GM23338 (cell line): ENCODE measurements at regions not wholly inside any gene's neighbourhood (a gene's known extent, or its start where the extent isn't known, plus 50 kb on each side); places are given as distances from the start of the nearest gene placed in this dataset.
A peak's percentile ranks its signal among the peaks of the same experiment; 100 is the strongest.
"Not testable (repeated sequence)": the region's sequence is repeated elsewhere in the genome, so short reads cannot be mapped to it uniquely, and the experiment has no call there.

Source experiments
- ATAC-seq: fragments of 200-7000 bp; cut with Tn5 transposase; 3 replicates; pipeline ENCODE4 v1.9.1; 2020
- DNase-seq: peaks from one replicate; pipeline ENCODE4 v3.0.0-alpha.2; 2015; ENCODE audit warnings: low spot score
- H2AFZ ChIP-seq: fragments of 200-600 bp; sonication (generic); 2 replicates; pipeline ENCODE4 v1.8.0; 2016; ENCODE audit warnings: antibody characterized with exemption, mild to moderate bottlenecking, moderate library complexity
- H3F3A ChIP-seq: fragments of 200-600 bp; sonication (generic); replicated peaks from 2 replicates; pipeline ENCODE4 v1.8.0; 2017; ENCODE audit warnings: antibody characterized with exemption, mixed run types, low read depth
- H3K27ac ChIP-seq: fragments of 200-600 bp; sonication (generic); 2 replicates; pipeline ENCODE4 v1.6.1; 2016; ENCODE audit warnings: low read depth
- H3K27me3 ChIP-seq: fragments of 200-600 bp; sonication (generic); 2 replicates; pipeline ENCODE4 v1.8.0; 2016; ENCODE audit warnings: mild to moderate bottlenecking, mixed run types, moderate library complexity; ENCODE audit not compliant: insufficient read depth
- H3K36me3 ChIP-seq: fragments of 200-600 bp; sonication (generic); 2 replicates; pipeline ENCODE4 v1.8.0; 2016; ENCODE audit warnings: mild to moderate bottlenecking; ENCODE audit not compliant: insufficient read depth
- H3K4me1 ChIP-seq: fragments of 200-600 bp; sonication (generic); 2 replicates; pipeline ENCODE4 v1.8.0; 2016; ENCODE audit warnings: mild to moderate bottlenecking, moderate library complexity; ENCODE audit not compliant: insufficient read depth
- H3K4me2 ChIP-seq: fragments of 200-600 bp; sonication (generic); 2 replicates; pipeline ENCODE4 v1.7.1; 2017; ENCODE audit warnings: mixed run types
- H3K4me3 ChIP-seq: fragments of 200-600 bp; sonication (generic); 2 replicates; pipeline ENCODE4 v1.6.1; 2016; ENCODE audit warnings: mixed run types
- H3K79me2 ChIP-seq: fragments of 200-600 bp; sonication (generic); replicated peaks from 2 replicates; pipeline ENCODE4 v1.8.0; 2017; ENCODE audit warnings: mild to moderate bottlenecking; ENCODE audit not compliant: insufficient read depth
- H3K9me2 ChIP-seq: fragments of 200-600 bp; sonication (generic); 2 replicates; pipeline ENCODE4 v1.8.0; 2017; ENCODE audit not compliant: insufficient read depth
- H4K20me1 ChIP-seq: fragments of 200-600 bp; sonication (generic); replicated peaks from 2 replicates; pipeline ENCODE4 v1.8.0; 2017; ENCODE audit warnings: mild to moderate bottlenecking; ENCODE audit not compliant: insufficient read depth
- H3K27ac Mint-ChIP-seq: 2 replicates; pipeline ENCODE4 v1.8.0; 2020; ENCODE audit warnings: inconsistent platforms, mild to moderate bottlenecking, moderate library complexity, mixed read lengths
- H3K27me3 Mint-ChIP-seq: 3 replicates; pipeline ENCODE4 v1.8.0; 2022; ENCODE audit warnings: low read depth, mild to moderate bottlenecking, moderate library complexity, mixed read lengths, inconsistent platforms; ENCODE audit not compliant: insufficient read depth, poor library complexity
- H3K36me3 Mint-ChIP-seq: 3 replicates; pipeline ENCODE4 v1.8.0; 2021; ENCODE audit warnings: low read depth, mild to moderate bottlenecking, inconsistent platforms, moderate library complexity, mixed read lengths
- H3K4me1 Mint-ChIP-seq: 3 replicates; pipeline ENCODE4 v1.8.0; 2020; ENCODE audit warnings: mild to moderate bottlenecking, inconsistent platforms, mixed read lengths
- H3K4me3 Mint-ChIP-seq: 3 replicates; pipeline ENCODE4 v1.8.0; 2021; ENCODE audit warnings: moderate library complexity, mild to moderate bottlenecking, inconsistent platforms, mixed read lengths
- H3K9me3 Mint-ChIP-seq: 3 replicates; pipeline ENCODE4 v1.8.0; 2020; ENCODE audit warnings: moderate library complexity, mild to moderate bottlenecking, inconsistent platforms, mixed read lengths
- CREB1 ChIP-seq: fragments of 250-450 bp; sonication (Bioruptor Pico); IDR thresholded peaks from 2 replicates; pipeline ENCODE4 v1.5.0; 2020; ENCODE audit warnings: low read depth, mild to moderate bottlenecking, moderate library complexity
- CTCF ChIP-seq, 2 experiments: fragments of 200-600 bp in 1 of 2; sonication (generic) in 1 of 2; conservative IDR thresholded peaks; 2 replicates each; pipeline versions ENCODE4 v1.5.1 to v1.6.1; 2016 to 2017; ENCODE audit warnings: antibody characterized with exemption in 2 of 2, low read depth in 2 of 2, mild to moderate bottlenecking in 2 of 2, moderate library complexity in 1 of 2
- JUNB ChIP-seq: IDR thresholded peaks from one replicate; pipeline ENCODE4 v1.6.1; 2016; ENCODE audit warnings: antibody characterized with exemption; ENCODE audit not compliant: unreplicated experiment
- TF ChIP-seq, protein P1 (sequence below): IDR thresholded peaks from one replicate; pipeline ENCODE4 v1.6.1; 2018; ENCODE audit warnings: antibody characterized with exemption; ENCODE audit not compliant: unreplicated experiment

DNA sequence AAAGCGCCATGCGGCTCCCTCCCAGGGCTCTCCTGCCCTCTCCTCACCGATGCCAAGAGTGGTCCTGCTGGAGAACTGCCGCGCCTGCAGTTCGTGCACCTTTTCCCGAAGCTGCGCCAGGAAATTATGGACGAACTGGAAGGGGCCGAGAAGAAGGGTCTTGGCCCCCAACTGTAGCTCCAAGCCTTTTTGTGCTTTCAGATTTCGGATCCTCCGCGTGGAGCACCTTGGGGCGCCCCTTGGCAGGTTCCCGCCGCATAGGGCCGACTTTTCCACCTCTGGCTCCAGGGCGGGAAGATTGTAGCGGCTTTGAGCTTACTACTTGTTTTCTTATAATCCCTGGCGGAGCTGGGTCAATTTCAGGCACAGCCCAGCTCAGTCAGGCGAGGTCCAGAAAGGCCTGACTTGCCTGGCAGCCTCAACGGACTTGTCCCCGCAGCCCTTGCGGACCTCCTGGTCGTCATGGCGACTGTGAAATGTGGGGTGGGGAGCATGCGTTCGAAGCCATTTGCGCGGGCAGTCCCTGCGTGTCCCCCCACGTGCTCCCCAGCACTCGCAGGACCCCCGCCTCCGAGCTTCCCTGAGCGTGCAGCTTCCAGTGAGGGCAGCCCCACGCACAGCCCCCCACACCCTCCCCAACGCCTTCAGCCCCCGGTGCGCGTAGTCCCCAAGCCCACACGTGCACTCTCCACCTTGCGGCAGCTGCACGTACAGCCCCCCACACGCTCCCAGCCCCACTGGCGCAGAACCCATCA, 129.9 kb downstream of the KBTBD2 start (continued):
- TF ChIP-seq, protein P1, sequence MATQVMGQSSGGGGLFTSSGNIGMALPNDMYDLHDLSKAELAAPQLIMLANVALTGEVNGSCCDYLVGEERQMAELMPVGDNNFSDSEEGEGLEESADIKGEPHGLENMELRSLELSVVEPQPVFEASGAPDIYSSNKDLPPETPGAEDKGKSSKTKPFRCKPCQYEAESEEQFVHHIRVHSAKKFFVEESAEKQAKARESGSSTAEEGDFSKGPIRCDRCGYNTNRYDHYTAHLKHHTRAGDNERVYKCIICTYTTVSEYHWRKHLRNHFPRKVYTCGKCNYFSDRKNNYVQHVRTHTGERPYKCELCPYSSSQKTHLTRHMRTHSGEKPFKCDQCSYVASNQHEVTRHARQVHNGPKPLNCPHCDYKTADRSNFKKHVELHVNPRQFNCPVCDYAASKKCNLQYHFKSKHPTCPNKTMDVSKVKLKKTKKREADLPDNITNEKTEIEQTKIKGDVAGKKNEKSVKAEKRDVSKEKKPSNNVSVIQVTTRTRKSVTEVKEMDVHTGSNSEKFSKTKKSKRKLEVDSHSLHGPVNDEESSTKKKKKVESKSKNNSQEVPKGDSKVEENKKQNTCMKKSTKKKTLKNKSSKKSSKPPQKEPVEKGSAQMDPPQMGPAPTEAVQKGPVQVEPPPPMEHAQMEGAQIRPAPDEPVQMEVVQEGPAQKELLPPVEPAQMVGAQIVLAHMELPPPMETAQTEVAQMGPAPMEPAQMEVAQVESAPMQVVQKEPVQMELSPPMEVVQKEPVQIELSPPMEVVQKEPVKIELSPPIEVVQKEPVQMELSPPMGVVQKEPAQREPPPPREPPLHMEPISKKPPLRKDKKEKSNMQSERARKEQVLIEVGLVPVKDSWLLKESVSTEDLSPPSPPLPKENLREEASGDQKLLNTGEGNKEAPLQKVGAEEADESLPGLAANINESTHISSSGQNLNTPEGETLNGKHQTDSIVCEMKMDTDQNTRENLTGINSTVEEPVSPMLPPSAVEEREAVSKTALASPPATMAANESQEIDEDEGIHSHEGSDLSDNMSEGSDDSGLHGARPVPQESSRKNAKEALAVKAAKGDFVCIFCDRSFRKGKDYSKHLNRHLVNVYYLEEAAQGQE = no peak
- no peak for TF ChIP-seq CREB1
- TF ChIP-seq JUNB = no peak
- TF ChIP-seq CTCF (conservative IDR thresholded peaks at IDR 0.05; ENCODE audit: low read depth in 2 of 2) = peak in 1 of 2 experiments; percentile 17; a peak in 2 of 4 replicates

- Histone ChIP-seq H3K27me3 (peaks cover 60% of the 10 kb centered on the region), H3K4me1 (peaks cover 14% of the 10 kb centered on the region; the same call in 1 of the 2 replicates), H3K4me3 (peak overlapping the region; percentile 71)
- H2AFZ ChIP-seq, H3K36me3 Mint-ChIP-seq, H3F3A ChIP-seq, H3K27ac ChIP-seq, H4K20me1 ChIP-seq, DNase-seq, H3K9me2 ChIP-seq, H3K27ac Mint-ChIP-seq, H3K9me3 Mint-ChIP-seq, ATAC-seq, H3K36me3 ChIP-seq, H3K79me2 ChIP-seq, H3K4me2 ChIP-seq: not testable (repeated sequence)
- Mint-ChIP-seq H3K4me3 (peak overlapping the region; percentile 68; the same call in 2 of the 3 replicates), H3K27me3 (peaks cover 36% of the 10 kb centered on the region), H3K4me1 (peaks cover 20% of the 10 kb centered on the region)
These were observed 130.8 kb downstream of the KBTBD2 start for GRCh38 chr7:32760755-32761154.

DNA sequence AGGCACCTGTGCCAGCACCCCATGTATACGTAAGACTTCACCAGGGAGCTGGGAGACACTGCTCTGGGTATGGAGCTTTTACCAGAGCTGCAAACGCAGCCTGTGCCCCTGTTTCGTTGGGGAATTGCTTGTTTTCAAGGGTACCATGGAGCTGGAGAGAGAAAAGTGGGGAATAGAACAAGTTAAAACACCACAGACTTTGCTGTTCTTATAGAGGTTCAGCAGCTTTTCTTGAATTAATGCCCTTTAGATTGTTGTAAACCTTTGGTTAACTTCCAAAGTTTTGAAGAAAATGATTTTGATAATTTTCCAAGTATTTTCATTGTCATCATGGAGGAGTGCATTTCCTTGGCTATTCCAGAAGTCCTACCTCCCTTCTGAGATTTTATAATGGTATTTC, 131.7 kb downstream of the KBTBD2 start:
- H3K4me2 ChIP-seq, H4K20me1 ChIP-seq, H3K27ac Mint-ChIP-seq, H3K27ac ChIP-seq, H3K9me2 ChIP-seq, H3K79me2 ChIP-seq, H3K36me3 Mint-ChIP-seq, H3K4me3 ChIP-seq, H3F3A ChIP-seq, ATAC-seq, H2AFZ ChIP-seq, H3K9me3 Mint-ChIP-seq, DNase-seq, H3K36me3 ChIP-seq, H3K4me3 Mint-ChIP-seq: not testable (repeated sequence)
- H3K4me1 ChIP-seq = peaks cover 14% of the 10 kb centered on the region; the same call in 1 of the 2 replicates
- Mint-ChIP-seq H3K4me1 (peaks cover 20% of the 10 kb centered on the region), H3K27me3 (peaks cover 36% of the 10 kb centered on the region)
- peaks cover 54% of the 10 kb centered on the region for H3K27me3 ChIP-seq

- not testable (repeated sequence) for H3K27me3 Mint-ChIP-seq, H4K20me1 ChIP-seq, H3K27me3 ChIP-seq, H3K4me1 Mint-ChIP-seq, H3F3A ChIP-seq, H3K27ac Mint-ChIP-seq, H3K4me3 ChIP-seq, H3K4me3 Mint-ChIP-seq, H3K79me2 ChIP-seq, H3K4me1 ChIP-seq, H3K27ac ChIP-seq, H3K36me3 ChIP-seq, H3K9me2 ChIP-seq, DNase-seq, ATAC-seq, H2AFZ ChIP-seq, H3K4me2 ChIP-seq
- peaks cover 32% of the 10 kb centered on the region for H3K36me3 Mint-ChIP-seq
- peaks cover 22% of the 10 kb centered on the region for H3K9me3 Mint-ChIP-seq
These were observed 137.7 kb downstream of the KBTBD2 start for GRCh38 chr7:32753872-32754271.

GRCh38 chr7:32748337-32748736, 143.2 kb downstream of the KBTBD2 start:
- not testable (repeated sequence) for H3K36me3 ChIP-seq, H3K4me3 Mint-ChIP-seq, H2AFZ ChIP-seq, H3K4me1 ChIP-seq, H3K27me3 ChIP-seq, H3K79me2 ChIP-seq, H3K27ac Mint-ChIP-seq, H3K9me2 ChIP-seq, H3K27ac ChIP-seq, H3K4me3 ChIP-seq, ATAC-seq, DNase-seq, H3F3A ChIP-seq, H3K9me3 Mint-ChIP-seq, H3K4me2 ChIP-seq, H4K20me1 ChIP-seq, H3K27me3 Mint-ChIP-seq
- Mint-ChIP-seq H3K36me3 (peaks cover 18% of the 10 kb centered on the region; the same call in 2 of the 3 replicates), H3K4me1 (peaks cover 26% of the 10 kb centered on the region)
